ENCODE measurements at regions not wholly inside any gene's neighbourhood (a gene's known extent, or its start where the extent isn't known, plus 50 kb on each side); places are given as distances from the start of the nearest gene placed in this dataset.

GRCh38 chr2:136167721-136168475, 49.9 kb upstream of the CXCR4 start:
- Histone ChIP-seq H3K27ac (ENCODE audit: extremely low read depth, low read depth, low read length) (no peak overlapping the region), H3K36me3 (ENCODE audit: control insufficient read depth in 2 of 2, insufficient read depth in 1 of 2, low read length in 2 of 2) (no peaks in the 10 kb centered on the region), H3K4me1 (ENCODE audit: control insufficient read depth, insufficient read depth, low read length) (no peaks in the 10 kb centered on the region), H3K4me3 (ENCODE audit: low read depth, low read length) (no peak overlapping the region), H3K9me3 (ENCODE audit: control insufficient read depth, insufficient read depth, low read depth, low read length) (no peaks in the 10 kb centered on the region)
- CTCF ChIA-PET: no interaction called here
- TF ChIP-seq ZNF792 (tag by site-specific recombination; IDR thresholded peaks at IDR 0.05) (no peak), SP2 (tag by site-specific recombination; IDR thresholded peaks at IDR 0.05) (no peak), ZNF558 (tag by site-specific recombination; IDR thresholded peaks at IDR 0.05) (no peak), TRIM28 (IDR thresholded peaks at IDR 0.05; ENCODE audit: borderline replicate concordance, low read length) (no peak)
- POLR2A ChIA-PET: interaction anchor here (0.6 kb wide), 1 partner anchor 79 kb away, joined by 6 read pairs; no protein-coding TSS in a partner anchor
